ENCODE measurements at regions not wholly inside any gene's neighbourhood (a gene's known extent, or its start where the extent isn't known, plus 50 kb on each side); places are given as distances from the start of the nearest gene placed in this dataset.

DNA sequence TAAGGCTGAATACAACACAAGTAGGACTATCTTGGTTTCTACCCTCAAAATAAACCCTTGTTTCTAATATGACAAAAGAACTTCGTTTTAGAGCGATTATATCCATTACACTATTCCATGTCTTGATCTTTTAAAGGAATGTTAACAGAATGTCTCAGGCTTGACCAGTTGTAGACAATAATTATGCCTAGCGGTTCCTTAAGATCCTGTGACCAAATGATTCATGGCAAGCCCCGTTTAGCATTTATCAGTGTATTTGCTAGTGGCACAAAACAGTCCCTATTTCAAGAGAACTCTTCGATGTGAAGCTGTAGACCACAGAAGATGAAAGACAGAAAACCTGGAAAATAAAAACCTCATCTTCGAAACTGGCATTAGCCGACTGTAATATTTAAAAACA lies 200.9 kb upstream of the SOX9 start:
- TF ChIP-seq, protein P1, sequence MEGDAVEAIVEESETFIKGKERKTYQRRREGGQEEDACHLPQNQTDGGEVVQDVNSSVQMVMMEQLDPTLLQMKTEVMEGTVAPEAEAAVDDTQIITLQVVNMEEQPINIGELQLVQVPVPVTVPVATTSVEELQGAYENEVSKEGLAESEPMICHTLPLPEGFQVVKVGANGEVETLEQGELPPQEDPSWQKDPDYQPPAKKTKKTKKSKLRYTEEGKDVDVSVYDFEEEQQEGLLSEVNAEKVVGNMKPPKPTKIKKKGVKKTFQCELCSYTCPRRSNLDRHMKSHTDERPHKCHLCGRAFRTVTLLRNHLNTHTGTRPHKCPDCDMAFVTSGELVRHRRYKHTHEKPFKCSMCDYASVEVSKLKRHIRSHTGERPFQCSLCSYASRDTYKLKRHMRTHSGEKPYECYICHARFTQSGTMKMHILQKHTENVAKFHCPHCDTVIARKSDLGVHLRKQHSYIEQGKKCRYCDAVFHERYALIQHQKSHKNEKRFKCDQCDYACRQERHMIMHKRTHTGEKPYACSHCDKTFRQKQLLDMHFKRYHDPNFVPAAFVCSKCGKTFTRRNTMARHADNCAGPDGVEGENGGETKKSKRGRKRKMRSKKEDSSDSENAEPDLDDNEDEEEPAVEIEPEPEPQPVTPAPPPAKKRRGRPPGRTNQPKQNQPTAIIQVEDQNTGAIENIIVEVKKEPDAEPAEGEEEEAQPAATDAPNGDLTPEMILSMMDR (IDR thresholded peaks at IDR 0.05): no peak
- ATAC-seq (no peak), DNase-seq (no peak)
- H3K36me3 ChIP-seq: no peaks in the 10 kb centered on the region
- 72% methylated on average over 7 of the region's 7 CpGs for WGBS, 2 donors
- H3K4me1 ChIP-seq: peaks cover 0 to 5% (median 0%) of the 10 kb centered on the region in 9 donors
- H3K27ac ChIP-seq: no peak overlapping the region
- H3K9me3 ChIP-seq: no peaks in the 10 kb centered on the region
- no peak overlapping the region for H3K4me3 ChIP-seq
- intact Hi-C loops (cut with DNase I): no loop called here
- H3K27me3 ChIP-seq: no peaks in the 10 kb centered on the region

DNA sequence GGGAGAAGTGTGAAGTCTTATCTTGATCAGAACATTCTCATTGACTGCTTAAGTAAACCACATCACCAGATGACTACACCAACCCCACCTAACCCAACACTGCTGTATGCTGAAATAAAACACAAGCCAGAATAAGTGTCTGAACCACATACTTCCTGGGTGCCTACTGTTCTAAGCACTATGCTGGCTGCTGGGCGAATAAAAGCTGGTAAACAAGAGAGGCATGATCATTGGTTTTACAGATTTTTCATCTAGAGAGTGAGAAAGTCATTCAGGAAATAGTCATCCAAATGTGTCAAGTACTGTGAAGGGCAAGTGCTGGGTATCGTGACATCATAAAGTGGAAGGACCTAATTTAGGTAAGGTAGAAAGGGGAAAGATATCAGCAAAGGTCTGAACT lies 199.0 kb upstream of the SOX9 start:
- whole genome bisulfite sequencing, 2 donors: 81 to 90% methylated on average over 2 of the region's 2 CpGs
- TF ChIP-seq, protein P1 (IDR thresholded peaks at IDR 0.05): no peak
- ATAC-seq (no peak), DNase-seq (no peak)
- Histone ChIP-seq H3K9me3 (no peaks in the 10 kb centered on the region), H3K36me3 (no peaks in the 10 kb centered on the region), H3K27me3 (no peaks in the 10 kb centered on the region), H3K27ac (no peak overlapping the region), H3K4me1 (no peaks in the 10 kb centered on the region), H3K4me3 (no peak overlapping the region)
- intact Hi-C loops (cut with DNase I): no loop called here

DNA sequence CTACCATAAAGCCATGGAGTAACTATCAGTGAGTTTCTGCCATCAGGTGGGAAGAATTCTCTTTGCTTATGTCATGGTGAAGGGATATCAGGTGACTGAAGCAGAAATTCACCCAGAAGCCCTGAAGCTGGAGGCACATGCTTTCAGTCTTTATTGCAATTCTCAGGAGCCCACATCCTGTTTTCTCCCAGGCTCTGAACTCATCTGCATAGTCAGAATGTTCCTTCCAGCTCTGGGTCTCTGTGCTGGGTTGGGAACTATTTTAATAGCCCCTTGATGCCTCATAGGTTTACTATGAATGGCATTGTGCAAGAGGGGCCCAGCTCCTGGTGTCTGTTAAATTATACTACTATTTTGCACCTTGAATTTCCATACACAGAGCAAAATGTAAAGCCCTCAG lies 198.4 kb upstream of the SOX9 start:
- DNase-seq: no peak

DNA sequence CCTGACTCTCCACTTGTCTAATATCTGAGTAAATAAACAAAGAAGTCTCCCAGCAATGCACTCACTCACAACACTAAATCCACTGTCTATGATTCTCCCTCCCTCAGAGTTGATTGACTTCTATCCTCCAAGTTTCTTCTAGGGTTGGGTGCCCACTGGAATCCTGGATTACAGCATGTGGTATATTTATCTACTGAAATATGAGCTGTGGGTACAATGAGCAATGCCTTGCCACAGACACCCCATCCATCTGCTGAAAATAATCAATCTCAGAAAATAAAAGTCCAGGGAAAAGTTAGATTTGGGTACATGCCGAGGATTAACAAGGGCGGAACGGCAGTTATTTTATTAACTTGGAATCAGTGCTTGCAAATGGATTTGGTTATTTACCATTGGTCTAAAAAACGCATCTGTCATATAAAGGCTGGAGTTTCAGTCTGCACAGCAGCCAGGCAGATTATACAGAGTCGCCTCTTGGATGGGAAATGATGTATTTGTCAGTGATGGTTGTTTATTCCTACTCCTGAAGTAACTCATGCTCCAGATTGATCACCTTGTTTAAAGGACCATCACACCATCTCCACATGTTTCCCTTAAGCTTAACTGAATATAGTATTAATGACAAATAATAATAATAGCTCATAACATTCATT lies 193.9 kb upstream of the SOX9 start:
- no peak for DNase-seq
- intact Hi-C loops (cut with DNase I): no loop called here

More for the DNA sequence above, 198.4 kb upstream of the SOX9 start:
- intact Hi-C loops (cut with DNase I): no loop called here
- TF ChIP-seq, protein P1 (IDR thresholded peaks at IDR 0.05): no peak
- H3K36me3 ChIP-seq: no peaks in the 10 kb centered on the region
- H3K4me1 ChIP-seq: no peaks in the 10 kb centered on the region
- no peaks in the 10 kb centered on the region for H3K27me3 ChIP-seq
- no peak overlapping the region for H3K4me3 ChIP-seq
- H3K27ac ChIP-seq: no peak overlapping the region
- no peak for ATAC-seq
- H3K9me3 ChIP-seq: no peaks in the 10 kb centered on the region

More for the DNA sequence above, 193.9 kb upstream of the SOX9 start:
- TF ChIP-seq, protein P1 (IDR thresholded peaks at IDR 0.05): no peak
- Histone ChIP-seq H3K27me3 (no peaks in the 10 kb centered on the region), H3K4me1 (no peaks in the 10 kb centered on the region), H3K4me3 (no peak overlapping the region), H3K36me3 (no peaks in the 10 kb centered on the region), H3K27ac (no peak overlapping the region), H3K9me3 (no peaks in the 10 kb centered on the region)
- WGBS, 2 donors: 74 to 81% methylated on average over 5 of the region's 5 CpGs
- ATAC-seq: no peak
